GM12874 (cell line): ENCODE measurements at regions not wholly inside any gene's neighbourhood (a gene's known extent, or its start where the extent isn't known, plus 50 kb on each side); places are given as distances from the start of the nearest gene placed in this dataset.

Experiments used
- TF ChIP-seq, protein P1 (sequence below): IDR thresholded peaks from 2 replicates; pipeline ENCODE4 v1.5.1; 2011; ENCODE audit warnings: low read depth, mild to moderate bottlenecking, control low read depth, low read length, moderate library complexity; ENCODE audit not compliant: insufficient read depth

DNA sequence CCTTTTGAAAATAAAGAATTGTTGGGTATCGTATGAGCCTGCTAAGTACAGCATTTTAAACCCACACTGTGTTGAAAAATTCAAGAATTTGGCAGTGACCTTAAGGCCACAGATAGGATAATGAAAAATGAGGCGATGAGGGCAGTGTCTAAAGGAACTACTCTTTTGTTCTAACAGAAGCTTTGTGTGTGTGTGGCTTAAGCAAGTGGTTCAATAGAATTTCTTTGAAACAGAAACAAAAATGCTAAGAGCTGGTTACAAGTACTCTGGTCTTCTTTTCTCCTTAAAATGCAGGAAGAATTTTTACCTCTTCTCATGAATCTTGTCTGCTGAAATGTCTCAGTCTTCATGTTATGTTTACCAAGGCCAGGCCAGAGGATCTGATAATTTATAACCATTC lies 279.5 kb downstream of the ZNF536 start:
- TF ChIP-seq, protein P1, sequence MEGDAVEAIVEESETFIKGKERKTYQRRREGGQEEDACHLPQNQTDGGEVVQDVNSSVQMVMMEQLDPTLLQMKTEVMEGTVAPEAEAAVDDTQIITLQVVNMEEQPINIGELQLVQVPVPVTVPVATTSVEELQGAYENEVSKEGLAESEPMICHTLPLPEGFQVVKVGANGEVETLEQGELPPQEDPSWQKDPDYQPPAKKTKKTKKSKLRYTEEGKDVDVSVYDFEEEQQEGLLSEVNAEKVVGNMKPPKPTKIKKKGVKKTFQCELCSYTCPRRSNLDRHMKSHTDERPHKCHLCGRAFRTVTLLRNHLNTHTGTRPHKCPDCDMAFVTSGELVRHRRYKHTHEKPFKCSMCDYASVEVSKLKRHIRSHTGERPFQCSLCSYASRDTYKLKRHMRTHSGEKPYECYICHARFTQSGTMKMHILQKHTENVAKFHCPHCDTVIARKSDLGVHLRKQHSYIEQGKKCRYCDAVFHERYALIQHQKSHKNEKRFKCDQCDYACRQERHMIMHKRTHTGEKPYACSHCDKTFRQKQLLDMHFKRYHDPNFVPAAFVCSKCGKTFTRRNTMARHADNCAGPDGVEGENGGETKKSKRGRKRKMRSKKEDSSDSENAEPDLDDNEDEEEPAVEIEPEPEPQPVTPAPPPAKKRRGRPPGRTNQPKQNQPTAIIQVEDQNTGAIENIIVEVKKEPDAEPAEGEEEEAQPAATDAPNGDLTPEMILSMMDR = no peak

DNA sequence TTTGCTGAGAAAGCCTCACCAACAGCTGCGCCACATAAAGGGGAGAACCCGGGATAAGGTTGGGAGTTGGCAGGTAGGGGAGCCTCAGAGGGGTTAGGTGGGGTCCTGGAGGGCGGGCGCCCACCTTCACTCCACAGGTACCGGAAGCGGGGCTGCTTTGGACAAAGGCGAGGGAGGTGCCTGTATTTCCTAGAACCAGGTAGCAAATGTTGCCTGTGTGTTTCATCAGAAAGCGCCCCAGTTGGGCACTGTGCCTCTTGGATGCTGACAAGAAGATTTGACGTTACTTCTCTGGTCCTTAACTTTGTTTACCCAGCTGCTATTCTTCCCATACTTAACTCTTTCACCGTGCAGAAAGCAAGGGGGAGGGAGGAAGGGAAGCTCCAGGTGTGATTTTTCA lies 278.9 kb downstream of the ZNF536 start:
- TF ChIP-seq, protein P1 = no peak

- TF ChIP-seq, protein P1 = peak; percentile 72
These were observed 277.9 kb downstream of the ZNF536 start for GRCh38 chr19:30649934-30650614.

DNA sequence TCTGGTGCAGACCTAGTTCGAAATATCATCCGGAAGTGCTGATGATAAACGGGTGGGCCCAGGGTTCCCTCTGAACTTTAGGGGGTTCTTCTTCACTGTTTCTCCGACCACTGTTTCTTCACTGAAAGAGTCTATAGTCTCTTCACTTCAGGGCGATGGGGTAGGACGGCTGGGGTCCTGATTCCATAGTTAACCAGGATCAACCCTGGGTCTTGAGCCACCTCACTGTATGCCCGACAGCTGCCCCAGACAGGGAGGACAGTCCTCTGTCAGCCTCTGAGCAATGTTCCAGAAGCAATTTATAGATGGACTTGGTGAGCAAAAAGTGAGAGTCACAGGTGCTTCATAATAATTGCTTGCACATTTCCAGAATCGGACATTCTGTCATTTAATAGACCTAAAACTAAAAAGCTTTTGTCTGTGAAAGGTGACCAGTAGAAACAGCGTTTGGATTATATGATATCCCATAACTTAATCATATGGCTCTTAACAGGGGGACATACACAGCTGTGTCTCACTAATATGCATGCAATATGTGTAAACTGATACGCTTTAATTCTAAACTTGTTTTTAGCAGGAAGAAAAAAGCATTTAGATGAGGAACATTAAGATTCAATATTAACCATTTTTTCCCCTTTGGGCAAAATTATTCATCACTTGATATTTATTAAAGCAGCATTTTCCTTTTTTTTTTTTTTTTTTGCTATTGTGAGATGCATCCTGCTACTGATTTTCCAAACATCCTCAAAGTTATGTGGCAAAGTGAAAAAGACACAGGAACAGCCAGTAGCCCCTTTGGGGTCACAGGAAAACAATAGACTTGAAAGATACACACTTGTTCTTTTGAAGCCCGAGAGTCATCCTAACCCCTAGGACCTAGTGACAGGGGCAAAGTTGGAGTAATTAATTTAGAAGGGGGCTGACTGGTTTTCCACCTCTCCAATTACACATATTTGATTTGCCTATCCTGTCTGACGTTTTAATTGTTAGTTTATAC lies 277.0 kb downstream of the ZNF536 start:
- TF ChIP-seq, protein P1 = no peak

DNA sequence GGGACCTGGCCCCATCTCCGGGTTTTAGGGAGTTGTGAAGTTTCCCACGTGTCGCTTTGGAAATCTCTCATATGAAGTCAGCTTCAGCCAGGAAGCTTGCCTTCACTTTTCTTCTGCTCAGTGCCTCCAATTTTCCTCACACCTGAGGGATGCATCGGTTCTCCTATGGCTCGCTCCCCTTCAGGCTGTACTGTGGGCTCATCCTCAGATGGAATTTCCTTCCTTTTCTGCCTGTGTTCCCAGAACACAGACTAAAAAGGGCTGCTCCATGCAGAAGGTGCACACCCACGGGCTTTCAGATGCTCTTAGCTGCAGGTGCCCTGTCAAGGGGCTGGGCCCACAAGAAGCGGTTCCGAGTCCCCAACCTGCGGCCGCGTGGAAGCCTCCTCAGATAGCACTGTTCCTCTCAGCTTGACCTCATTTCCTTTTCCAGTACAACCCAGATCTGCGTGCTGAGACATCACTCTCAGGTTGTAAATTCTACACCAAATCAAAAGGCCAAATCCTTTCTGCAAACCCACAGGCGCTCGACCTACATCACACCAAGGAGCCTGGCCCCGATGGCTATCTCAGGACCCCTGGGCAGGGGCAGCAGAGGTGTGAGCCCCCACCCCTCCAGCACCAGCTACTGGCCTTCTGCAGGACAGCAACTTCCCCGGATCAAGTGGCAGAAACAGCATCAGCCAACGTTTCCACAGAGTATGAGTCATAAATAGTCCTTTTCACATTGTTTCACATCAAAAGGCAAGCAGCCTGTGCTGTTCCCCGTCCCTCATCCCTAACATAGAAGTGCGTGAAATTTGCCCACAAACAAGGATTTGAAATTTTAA lies 275.9 kb downstream of the ZNF536 start:
- TF ChIP-seq, protein P1 = no peak

DNA sequence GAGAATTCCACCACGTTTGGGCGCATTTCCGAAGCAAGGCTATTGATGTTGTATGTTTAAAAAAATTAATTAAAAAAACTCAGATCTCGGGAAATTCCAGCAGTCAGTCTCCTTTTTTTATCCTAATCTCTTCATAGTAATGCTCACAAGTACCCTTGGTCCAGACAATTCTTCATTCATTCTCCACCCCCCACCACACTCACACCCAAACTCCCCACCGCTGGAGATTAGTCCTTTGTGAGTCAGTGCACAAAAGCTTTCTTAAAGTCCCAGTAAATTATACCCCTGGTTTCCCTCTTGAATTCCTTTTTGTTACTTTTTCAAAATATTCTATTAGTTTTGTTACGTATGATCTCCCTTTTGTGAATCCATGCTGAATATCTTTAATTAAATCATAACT lies 274.6 kb downstream of the ZNF536 start:
- TF ChIP-seq, protein P1 = no peak
